Cardiac muscle cell (in vitro differentiated cells and primary cell): ENCODE measurements at regions not wholly inside any gene's neighbourhood (a gene's known extent, or its start where the extent isn't known, plus 50 kb on each side); places are given as distances from the start of the nearest gene placed in this dataset.
"Not testable (repeated sequence)": the region's sequence is repeated elsewhere in the genome, so short reads cannot be mapped to it uniquely, and the experiment has no call there.

Experiments used
- DNase-seq, 2 donors: peaks; one replicate each; pipeline versions ENCODE4 v3.0.0 to v3.0.0-alpha.2; 2010 to 2017; ENCODE audit warnings: low read depth in 1 of 2, low spot score in 1 of 2
- H3K27ac ChIP-seq: fragments of 200-600 bp; sonication (generic); 2 replicates; pipeline ENCODE4 v1.5.1; 2016
- H3K27me3 ChIP-seq: fragments of 200-600 bp; sonication (generic); 2 replicates; pipeline ENCODE4 v1.6.0; 2016; ENCODE audit warnings: control low read depth
- H3K36me3 ChIP-seq: fragments of 200-600 bp; sonication (generic); 2 replicates; pipeline ENCODE4 v1.5.1; 2016; ENCODE audit warnings: control low read depth
- H3K4me1 ChIP-seq: fragments of 200-600 bp; sonication (generic); 2 replicates; pipeline ENCODE4 v1.8.1; 2017; ENCODE audit warnings: low read depth, mild to moderate bottlenecking, mixed run types
- H3K4me3 ChIP-seq: fragments of 200-600 bp; sonication (generic); 2 replicates; pipeline ENCODE4 v1.5.1; 2016; ENCODE audit warnings: mild to moderate bottlenecking
- H3K9me3 ChIP-seq: fragments of 200-600 bp; sonication (generic); 2 replicates; pipeline ENCODE4 v1.5.1; 2017; ENCODE audit warnings: low read depth, mild to moderate bottlenecking, control low read depth
- CTCF ChIP-seq: IDR thresholded peaks from 2 replicates; pipeline ENCODE4 v1.5.1; 2012; ENCODE audit warnings: low read depth, mild to moderate bottlenecking, low read length

GRCh38 chr13:79936368-79937136, 404.4 kb downstream of the SPRY2 start:
- TF ChIP-seq CTCF, result no peak
- H3K36me3 ChIP-seq, result no peaks in the 10 kb centered on the region
- no peaks in the 10 kb centered on the region for H3K4me1 ChIP-seq
- peak in 1 of 2 donors; percentile 98 for DNase-seq
- H3K27me3 ChIP-seq, result no peaks in the 10 kb centered on the region
- no peaks in the 10 kb centered on the region for H3K9me3 ChIP-seq
- H3K4me3 ChIP-seq, result no peak overlapping the region
- no peak overlapping the region for H3K27ac ChIP-seq

GRCh38 chr13:79935121-79935520, 405.8 kb downstream of the SPRY2 start:
- Histone ChIP-seq H3K9me3 (no peaks in the 10 kb centered on the region), H3K36me3 (no peaks in the 10 kb centered on the region), H3K27me3 (no peaks in the 10 kb centered on the region), H3K4me1 (no peaks in the 10 kb centered on the region), H3K4me3 (no peak overlapping the region), H3K27ac (no peak overlapping the region)
- TF ChIP-seq CTCF, result no peak
- DNase-seq, result no peak

GRCh38 chr13:79933389-79933788, 407.5 kb downstream of the SPRY2 start:
- Histone ChIP-seq H3K4me1 (no peaks in the 10 kb centered on the region), H3K27ac (no peak overlapping the region), H3K36me3 (no peaks in the 10 kb centered on the region), H3K9me3 (no peaks in the 10 kb centered on the region), H3K4me3 (no peak overlapping the region), H3K27me3 (no peaks in the 10 kb centered on the region)
- no peak for TF ChIP-seq CTCF
- DNase-seq, result no peak

GRCh38 chr13:79932556-79932955, 408.4 kb downstream of the SPRY2 start:
- Histone ChIP-seq H3K36me3 (no peaks in the 10 kb centered on the region), H3K9me3 (no peaks in the 10 kb centered on the region), H3K27ac (no peak overlapping the region), H3K4me3 (no peak overlapping the region), H3K27me3 (no peaks in the 10 kb centered on the region), H3K4me1 (no peaks in the 10 kb centered on the region)
- no peak for TF ChIP-seq CTCF
- DNase-seq, result no peak

GRCh38 chr13:79923973-79924556, 416.9 kb downstream of the SPRY2 start:
- H3K4me1 ChIP-seq, H3K27ac ChIP-seq, H3K27me3 ChIP-seq, H3K36me3 ChIP-seq, H3K9me3 ChIP-seq, DNase-seq, H3K4me3 ChIP-seq: not testable (repeated sequence)

GRCh38 chr13:79919091-79919490, 421.8 kb downstream of the SPRY2 start:
- no peak for DNase-seq
- Histone ChIP-seq H3K27ac (no peak overlapping the region), H3K9me3 (no peaks in the 10 kb centered on the region), H3K4me1 (peaks cover 2% of the 10 kb centered on the region), H3K4me3 (no peak overlapping the region), H3K27me3 (no peaks in the 10 kb centered on the region), H3K36me3 (no peaks in the 10 kb centered on the region)
- no peak for TF ChIP-seq CTCF
